WTC11 (cell line): ENCODE measurements at regions not wholly inside any gene's neighbourhood (a gene's known extent, or its start where the extent isn't known, plus 50 kb on each side); places are given as distances from the start of the nearest gene placed in this dataset.

Experiments used
- ATAC-seq: fragments of 200-7000 bp; cut with Tn5 transposase; 2 replicates; pipeline ENCODE4 v1.10.0; 2021; ENCODE audit warnings: mild to moderate bottlenecking, moderate library complexity
- CTCF ChIA-PET: fragments of 300-600 bp; sonication (Branson Sonifier 250); formaldehyde crosslinking; loops from one replicate; lab custom pipeline; 2021; ENCODE audit warnings: antibody characterized with exemption; lab: Charles Lee
- POLR2A ChIA-PET: fragments of 350-600 bp; sonication (Branson Sonifier 250); formaldehyde crosslinking; loops from one replicate; lab custom pipeline; 2021; ENCODE audit warnings: antibody characterized with exemption; lab: Charles Lee
- DNase-seq: peaks from one replicate; pipeline ENCODE4 v3.0.0; 2021; ENCODE audit warnings: low spot score
- H3K27ac Mint-ChIP-seq: 2 replicates; pipeline ENCODE4 v1.8.0; 2021; ENCODE audit warnings: mixed read lengths
- H3K27me3 Mint-ChIP-seq: 2 replicates; pipeline ENCODE4 v1.8.0; 2021; ENCODE audit warnings: low read depth, mild to moderate bottlenecking, moderate library complexity, mixed read lengths
- H3K36me3 Mint-ChIP-seq: 2 replicates; pipeline ENCODE4 v1.8.0; 2021; ENCODE audit warnings: mixed read lengths
- H3K4me1 Mint-ChIP-seq: 2 replicates; pipeline ENCODE4 v1.8.0; 2022; ENCODE audit warnings: mixed read lengths
- H3K4me3 Mint-ChIP-seq: 2 replicates; pipeline ENCODE4 v1.8.0; 2021; ENCODE audit warnings: mild to moderate bottlenecking, moderate library complexity, mixed read lengths
- H3K9me3 Mint-ChIP-seq: 2 replicates; pipeline ENCODE4 v1.8.0; 2021; ENCODE audit warnings: mixed read lengths
- ATF1 ChIP-seq: sonication (generic); formaldehyde crosslinking; IDR thresholded peaks from 2 replicates; pipeline ENCODE4 v1.8.1; 2023; ENCODE audit warnings: mild to moderate bottlenecking, moderate library complexity, missing genetic modification reagents
- CBFB ChIP-seq: sonication (generic); formaldehyde crosslinking; IDR thresholded peaks from 2 replicates; pipeline ENCODE4 v1.8.1; 2022; ENCODE audit warnings: mild to moderate bottlenecking, low read depth, missing genetic modification reagents
- ETV6 ChIP-seq: sonication (generic); formaldehyde crosslinking; IDR thresholded peaks from 2 replicates; pipeline ENCODE4 v1.8.1; 2022; ENCODE audit warnings: mild to moderate bottlenecking, missing genetic modification reagents
- HMGA2 ChIP-seq: fragments of 250-450 bp; sonication (Bioruptor Pico); IDR thresholded peaks from 2 replicates; pipeline ENCODE4 v1.4.0; 2021; ENCODE audit warnings: mild to moderate bottlenecking, moderate library complexity
- JAZF1 ChIP-seq: fragments of 250-450 bp; sonication (Bioruptor Pico); IDR thresholded peaks from 2 replicates; pipeline ENCODE4 v1.9.0; 2021; ENCODE audit warnings: moderate library complexity, mild to moderate bottlenecking, inconsistent platforms
- NR3C1 ChIP-seq: sonication (generic); formaldehyde crosslinking; conservative IDR thresholded peaks from 2 replicates; pipeline ENCODE4 v1.8.1; 2023; ENCODE audit warnings: low read depth, mild to moderate bottlenecking, missing genetic modification reagents
- SMAD3 ChIP-seq: sonication (generic); formaldehyde crosslinking; IDR thresholded peaks from 2 replicates; pipeline ENCODE4 v1.8.0; 2022; ENCODE audit warnings: missing genetic modification reagents, mild to moderate bottlenecking, borderline replicate concordance
- TEAD1 ChIP-seq: sonication (generic); formaldehyde crosslinking; IDR thresholded peaks from 2 replicates; pipeline ENCODE4 v1.8.0; 2022; ENCODE audit warnings: mild to moderate bottlenecking, missing genetic modification reagents
- TEAD4 ChIP-seq: sonication (generic); formaldehyde crosslinking; IDR thresholded peaks from 2 replicates; pipeline ENCODE4 v1.8.0; 2022; ENCODE audit warnings: mild to moderate bottlenecking, missing genetic modification reagents
- ZNF219 ChIP-seq: sonication (generic); formaldehyde crosslinking; IDR thresholded peaks from 2 replicates; pipeline ENCODE4 v1.8.0; 2023; ENCODE audit warnings: missing genetic modification reagents, mild to moderate bottlenecking, borderline replicate concordance
- ZNF263 ChIP-seq: sonication (generic); formaldehyde crosslinking; IDR thresholded peaks from 2 replicates; pipeline ENCODE4 v1.8.1; 2022; ENCODE audit warnings: low read depth, mild to moderate bottlenecking, moderate library complexity, missing genetic modification reagents
- ZNF416 ChIP-seq: fragments of 250-450 bp; sonication (Bioruptor Pico); IDR thresholded peaks from 2 replicates; pipeline ENCODE4 v1.9.0; 2021; ENCODE audit warnings: mild to moderate bottlenecking, inconsistent platforms
- ZNF423 ChIP-seq: fragments of 250-450 bp; sonication (Bioruptor Pico); IDR thresholded peaks from 2 replicates; pipeline ENCODE4 v2.1.2; 2022; ENCODE audit warnings: mild to moderate bottlenecking, moderate library complexity
- TF ChIP-seq, protein P1 (sequence below): fragments of 250-450 bp; sonication (Bioruptor Pico); IDR thresholded peaks from 2 replicates; pipeline ENCODE4 v1.9.0; 2021; ENCODE audit warnings: mild to moderate bottlenecking
- TF ChIP-seq, protein P2 (sequence below): sonication (generic); formaldehyde crosslinking; IDR thresholded peaks from 2 replicates; pipeline ENCODE4 v1.8.1; 2022; ENCODE audit warnings: low read depth, mild to moderate bottlenecking, moderate library complexity, missing genetic modification reagents, borderline replicate concordance
- TF ChIP-seq, protein P3 (sequence below): sonication (generic); formaldehyde crosslinking; IDR thresholded peaks from 2 replicates; pipeline ENCODE4 v1.8.1; 2023; ENCODE audit warnings: mild to moderate bottlenecking, missing genetic modification reagents, moderate library complexity
- TF ChIP-seq, protein P4 (sequence below): fragments of 250-450 bp; sonication (Bioruptor Pico); IDR thresholded peaks from 2 replicates; pipeline ENCODE4 v1.9.0; 2021; ENCODE audit warnings: moderate library complexity, mild to moderate bottlenecking, inconsistent platforms, borderline replicate concordance
- TF ChIP-seq, protein P5 (sequence below): fragments of 250-450 bp; sonication (Bioruptor Pico); IDR thresholded peaks from 2 replicates; pipeline ENCODE4 v1.9.0; 2021; ENCODE audit warnings: mild to moderate bottlenecking, borderline replicate concordance

DNA sequence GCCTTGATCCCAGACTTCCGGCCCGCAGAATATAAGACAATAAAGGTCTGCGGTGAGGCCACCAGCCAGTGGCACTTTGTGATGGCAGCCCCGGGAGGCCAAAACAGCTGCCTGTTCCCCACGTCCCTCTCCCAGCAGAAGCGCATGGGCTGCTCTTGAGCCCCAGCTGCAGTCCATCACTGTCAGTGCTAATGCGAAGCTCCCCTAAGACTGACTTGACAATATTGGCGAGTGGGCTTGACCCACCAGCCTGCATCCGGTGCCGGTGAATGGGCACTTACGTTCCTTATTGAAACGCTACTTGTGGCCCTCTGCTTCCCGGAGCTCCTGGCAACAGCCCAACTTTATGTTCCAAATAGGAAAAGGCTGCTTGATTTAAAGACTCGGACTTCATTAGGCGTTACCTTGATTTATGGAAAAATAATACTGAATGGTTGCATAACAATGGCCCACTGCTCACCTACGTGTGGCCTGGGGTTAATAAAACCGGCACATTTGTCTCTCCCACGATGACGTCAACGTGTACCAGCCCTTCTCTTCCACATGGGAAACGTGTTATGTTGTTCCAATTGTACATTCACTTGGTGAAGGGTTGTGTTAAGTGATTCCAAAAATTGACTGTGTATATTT is 93.4 kb upstream of the SEPTIN5 start:
- ATAC-seq (no peak), DNase-seq (no peak)
- peaks cover 63% of the 10 kb centered on the region for H3K4me1 Mint-ChIP-seq
- ChIA-PET CTCF (interaction anchor here (1.8 to 5.4 kb wide), 3 partner anchors 9 to 59 kb away, joined by 6 to 23 read pairs (median 22); no protein-coding TSS in a partner anchor), POLR2A (interaction anchor here (0.6 kb wide), 1 partner anchor 9 kb away, joined by 3 read pairs; no protein-coding TSS in a partner anchor)
- H3K27ac Mint-ChIP-seq, result peak overlapping the region; percentile 89
- H3K27me3 Mint-ChIP-seq, result no peaks in the 10 kb centered on the region; the same call in 1 of the 2 replicates
- no peak for TF ChIP-seq TEAD4 (CRISPR knock-in tag)
- TF ChIP-seq CBFB (CRISPR knock-in tag), result no peak
- TF ChIP-seq ATF1, result no peak
- TF ChIP-seq, protein P1, sequence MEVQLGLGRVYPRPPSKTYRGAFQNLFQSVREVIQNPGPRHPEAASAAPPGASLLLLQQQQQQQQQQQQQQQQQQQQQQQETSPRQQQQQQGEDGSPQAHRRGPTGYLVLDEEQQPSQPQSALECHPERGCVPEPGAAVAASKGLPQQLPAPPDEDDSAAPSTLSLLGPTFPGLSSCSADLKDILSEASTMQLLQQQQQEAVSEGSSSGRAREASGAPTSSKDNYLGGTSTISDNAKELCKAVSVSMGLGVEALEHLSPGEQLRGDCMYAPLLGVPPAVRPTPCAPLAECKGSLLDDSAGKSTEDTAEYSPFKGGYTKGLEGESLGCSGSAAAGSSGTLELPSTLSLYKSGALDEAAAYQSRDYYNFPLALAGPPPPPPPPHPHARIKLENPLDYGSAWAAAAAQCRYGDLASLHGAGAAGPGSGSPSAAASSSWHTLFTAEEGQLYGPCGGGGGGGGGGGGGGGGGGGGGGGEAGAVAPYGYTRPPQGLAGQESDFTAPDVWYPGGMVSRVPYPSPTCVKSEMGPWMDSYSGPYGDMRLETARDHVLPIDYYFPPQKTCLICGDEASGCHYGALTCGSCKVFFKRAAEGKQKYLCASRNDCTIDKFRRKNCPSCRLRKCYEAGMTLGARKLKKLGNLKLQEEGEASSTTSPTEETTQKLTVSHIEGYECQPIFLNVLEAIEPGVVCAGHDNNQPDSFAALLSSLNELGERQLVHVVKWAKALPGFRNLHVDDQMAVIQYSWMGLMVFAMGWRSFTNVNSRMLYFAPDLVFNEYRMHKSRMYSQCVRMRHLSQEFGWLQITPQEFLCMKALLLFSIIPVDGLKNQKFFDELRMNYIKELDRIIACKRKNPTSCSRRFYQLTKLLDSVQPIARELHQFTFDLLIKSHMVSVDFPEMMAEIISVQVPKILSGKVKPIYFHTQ (CRISPR knock-in tag), result no peak
- no peak for TF ChIP-seq NR3C1
- TF ChIP-seq JAZF1 (CRISPR knock-in tag), result no peak
- TF ChIP-seq, protein P2, sequence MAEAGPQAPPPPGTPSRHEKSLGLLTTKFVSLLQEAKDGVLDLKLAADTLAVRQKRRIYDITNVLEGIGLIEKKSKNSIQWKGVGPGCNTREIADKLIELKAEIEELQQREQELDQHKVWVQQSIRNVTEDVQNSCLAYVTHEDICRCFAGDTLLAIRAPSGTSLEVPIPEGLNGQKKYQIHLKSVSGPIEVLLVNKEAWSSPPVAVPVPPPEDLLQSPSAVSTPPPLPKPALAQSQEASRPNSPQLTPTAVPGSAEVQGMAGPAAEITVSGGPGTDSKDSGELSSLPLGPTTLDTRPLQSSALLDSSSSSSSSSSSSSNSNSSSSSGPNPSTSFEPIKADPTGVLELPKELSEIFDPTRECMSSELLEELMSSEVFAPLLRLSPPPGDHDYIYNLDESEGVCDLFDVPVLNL (CRISPR knock-in tag), result no peak
- TF ChIP-seq ETV6, result no peak
- no peak for TF ChIP-seq ZNF416 (CRISPR knock-in tag)
- no peaks in the 10 kb centered on the region for H3K9me3 Mint-ChIP-seq
- no peaks in the 10 kb centered on the region for H3K36me3 Mint-ChIP-seq
- H3K4me3 Mint-ChIP-seq, result no peak overlapping the region

DNA sequence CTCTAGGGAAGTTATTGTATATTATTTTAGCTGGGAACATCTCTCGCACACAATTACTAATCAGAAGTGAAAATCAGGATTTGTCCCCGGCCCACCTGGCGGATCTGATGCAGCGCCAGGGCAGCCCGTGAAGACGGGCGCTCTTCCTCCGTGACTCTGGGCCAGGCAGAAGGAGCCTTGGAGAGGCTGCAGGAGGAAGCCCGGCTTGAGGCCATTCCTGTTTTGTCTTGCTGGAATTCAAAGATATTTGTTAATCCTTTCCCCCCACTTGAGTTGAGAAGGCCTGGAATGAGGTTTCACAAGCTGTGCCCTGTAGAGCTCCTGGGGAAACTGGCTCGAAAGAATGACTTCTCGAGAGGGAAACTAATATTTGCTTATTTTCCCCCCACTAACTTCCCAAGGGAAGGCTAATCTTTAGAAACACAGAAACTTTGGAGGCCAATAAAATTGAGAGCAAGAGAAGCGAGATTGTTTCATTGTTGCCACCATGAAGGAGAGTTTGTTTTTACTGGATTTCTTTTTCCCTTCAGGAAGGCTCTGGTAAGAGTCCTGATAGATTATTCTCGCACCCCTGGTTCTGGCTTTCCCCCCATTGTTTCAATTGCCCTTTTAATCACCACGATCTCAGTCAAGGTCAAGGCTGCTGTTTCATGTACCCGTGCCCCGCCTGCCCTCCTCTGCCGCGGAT is 92.8 kb upstream of the SEPTIN5 start:
- ChIA-PET POLR2A (no interaction called here), CTCF (interaction anchor here (1.8 to 5.4 kb wide), 3 partner anchors 8 to 58 kb away, joined by 6 to 23 read pairs (median 22); no protein-coding TSS in a partner anchor)
- no peak for DNase-seq
- H3K4me3 Mint-ChIP-seq, result no peak overlapping the region
- peak overlapping the region; percentile 89 for H3K27ac Mint-ChIP-seq
- peaks cover 61% of the 10 kb centered on the region for H3K4me1 Mint-ChIP-seq
- H3K9me3 Mint-ChIP-seq, result no peaks in the 10 kb centered on the region
- no peaks in the 10 kb centered on the region for H3K36me3 Mint-ChIP-seq
- ATAC-seq, result peak; percentile 74
- TF ChIP-seq SMAD3 (CRISPR knock-in tag), result no peak
- no peak for TF ChIP-seq ZNF423
- TF ChIP-seq, protein P3, sequence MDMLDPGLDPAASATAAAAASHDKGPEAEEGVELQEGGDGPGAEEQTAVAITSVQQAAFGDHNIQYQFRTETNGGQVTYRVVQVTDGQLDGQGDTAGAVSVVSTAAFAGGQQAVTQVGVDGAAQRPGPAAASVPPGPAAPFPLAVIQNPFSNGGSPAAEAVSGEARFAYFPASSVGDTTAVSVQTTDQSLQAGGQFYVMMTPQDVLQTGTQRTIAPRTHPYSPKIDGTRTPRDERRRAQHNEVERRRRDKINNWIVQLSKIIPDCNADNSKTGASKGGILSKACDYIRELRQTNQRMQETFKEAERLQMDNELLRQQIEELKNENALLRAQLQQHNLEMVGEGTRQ, result no peak
- TF ChIP-seq, protein P4, sequence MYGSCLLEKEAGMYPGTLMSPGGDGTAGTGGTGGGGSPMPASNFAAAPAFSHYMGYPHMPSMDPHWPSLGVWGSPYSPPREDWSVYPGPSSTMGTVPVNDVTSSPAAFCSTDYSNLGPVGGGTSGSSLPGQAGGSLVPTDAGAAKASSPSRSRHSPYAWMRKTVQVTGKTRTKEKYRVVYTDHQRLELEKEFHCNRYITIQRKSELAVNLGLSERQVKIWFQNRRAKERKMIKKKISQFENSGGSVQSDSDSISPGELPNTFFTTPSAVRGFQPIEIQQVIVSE (CRISPR knock-in tag), result no peak
- TF ChIP-seq HMGA2 (CRISPR knock-in tag), result no peak
- no peak for TF ChIP-seq ZNF219
- no peak for TF ChIP-seq NR3C1
- no peak for TF ChIP-seq ZNF263 (CRISPR knock-in tag)
- TF ChIP-seq TEAD1 (CRISPR knock-in tag), result no peak
- no peak for TF ChIP-seq CBFB (CRISPR knock-in tag)
- TF ChIP-seq, protein P5, sequence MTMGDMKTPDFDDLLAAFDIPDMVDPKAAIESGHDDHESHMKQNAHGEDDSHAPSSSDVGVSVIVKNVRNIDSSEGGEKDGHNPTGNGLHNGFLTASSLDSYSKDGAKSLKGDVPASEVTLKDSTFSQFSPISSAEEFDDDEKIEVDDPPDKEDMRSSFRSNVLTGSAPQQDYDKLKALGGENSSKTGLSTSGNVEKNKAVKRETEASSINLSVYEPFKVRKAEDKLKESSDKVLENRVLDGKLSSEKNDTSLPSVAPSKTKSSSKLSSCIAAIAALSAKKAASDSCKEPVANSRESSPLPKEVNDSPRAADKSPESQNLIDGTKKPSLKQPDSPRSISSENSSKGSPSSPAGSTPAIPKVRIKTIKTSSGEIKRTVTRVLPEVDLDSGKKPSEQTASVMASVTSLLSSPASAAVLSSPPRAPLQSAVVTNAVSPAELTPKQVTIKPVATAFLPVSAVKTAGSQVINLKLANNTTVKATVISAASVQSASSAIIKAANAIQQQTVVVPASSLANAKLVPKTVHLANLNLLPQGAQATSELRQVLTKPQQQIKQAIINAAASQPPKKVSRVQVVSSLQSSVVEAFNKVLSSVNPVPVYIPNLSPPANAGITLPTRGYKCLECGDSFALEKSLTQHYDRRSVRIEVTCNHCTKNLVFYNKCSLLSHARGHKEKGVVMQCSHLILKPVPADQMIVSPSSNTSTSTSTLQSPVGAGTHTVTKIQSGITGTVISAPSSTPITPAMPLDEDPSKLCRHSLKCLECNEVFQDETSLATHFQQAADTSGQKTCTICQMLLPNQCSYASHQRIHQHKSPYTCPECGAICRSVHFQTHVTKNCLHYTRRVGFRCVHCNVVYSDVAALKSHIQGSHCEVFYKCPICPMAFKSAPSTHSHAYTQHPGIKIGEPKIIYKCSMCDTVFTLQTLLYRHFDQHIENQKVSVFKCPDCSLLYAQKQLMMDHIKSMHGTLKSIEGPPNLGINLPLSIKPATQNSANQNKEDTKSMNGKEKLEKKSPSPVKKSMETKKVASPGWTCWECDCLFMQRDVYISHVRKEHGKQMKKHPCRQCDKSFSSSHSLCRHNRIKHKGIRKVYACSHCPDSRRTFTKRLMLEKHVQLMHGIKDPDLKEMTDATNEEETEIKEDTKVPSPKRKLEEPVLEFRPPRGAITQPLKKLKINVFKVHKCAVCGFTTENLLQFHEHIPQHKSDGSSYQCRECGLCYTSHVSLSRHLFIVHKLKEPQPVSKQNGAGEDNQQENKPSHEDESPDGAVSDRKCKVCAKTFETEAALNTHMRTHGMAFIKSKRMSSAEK (CRISPR knock-in tag), result no peak
- no peak for TF ChIP-seq JAZF1 (CRISPR knock-in tag)
- H3K27me3 Mint-ChIP-seq, result no peaks in the 10 kb centered on the region; the same call in 1 of the 2 replicates
